Breast epithelium (tissue), 3 donors: ENCODE measurements at regions not wholly inside any gene's neighbourhood (a gene's known extent, or its start where the extent isn't known, plus 50 kb on each side); places are given as distances from the start of the nearest gene placed in this dataset.

Experiments
- CTCF ChIP-seq, 3 donors: fragments of 450-650 bp; IDR thresholded peaks; one replicate each; pipeline ENCODE4 v1.5.1; 2016 to 2017; ENCODE audit warnings: antibody characterized with exemption in 3 of 3, mild to moderate bottlenecking in 3 of 3, moderate library complexity in 3 of 3
- POLR2A ChIP-seq: fragments of 450-650 bp; IDR thresholded peaks from one replicate; pipeline ENCODE4 v1.6.1; 2016; ENCODE audit warnings: antibody characterized with exemption, mild to moderate bottlenecking, moderate library complexity

DNA sequence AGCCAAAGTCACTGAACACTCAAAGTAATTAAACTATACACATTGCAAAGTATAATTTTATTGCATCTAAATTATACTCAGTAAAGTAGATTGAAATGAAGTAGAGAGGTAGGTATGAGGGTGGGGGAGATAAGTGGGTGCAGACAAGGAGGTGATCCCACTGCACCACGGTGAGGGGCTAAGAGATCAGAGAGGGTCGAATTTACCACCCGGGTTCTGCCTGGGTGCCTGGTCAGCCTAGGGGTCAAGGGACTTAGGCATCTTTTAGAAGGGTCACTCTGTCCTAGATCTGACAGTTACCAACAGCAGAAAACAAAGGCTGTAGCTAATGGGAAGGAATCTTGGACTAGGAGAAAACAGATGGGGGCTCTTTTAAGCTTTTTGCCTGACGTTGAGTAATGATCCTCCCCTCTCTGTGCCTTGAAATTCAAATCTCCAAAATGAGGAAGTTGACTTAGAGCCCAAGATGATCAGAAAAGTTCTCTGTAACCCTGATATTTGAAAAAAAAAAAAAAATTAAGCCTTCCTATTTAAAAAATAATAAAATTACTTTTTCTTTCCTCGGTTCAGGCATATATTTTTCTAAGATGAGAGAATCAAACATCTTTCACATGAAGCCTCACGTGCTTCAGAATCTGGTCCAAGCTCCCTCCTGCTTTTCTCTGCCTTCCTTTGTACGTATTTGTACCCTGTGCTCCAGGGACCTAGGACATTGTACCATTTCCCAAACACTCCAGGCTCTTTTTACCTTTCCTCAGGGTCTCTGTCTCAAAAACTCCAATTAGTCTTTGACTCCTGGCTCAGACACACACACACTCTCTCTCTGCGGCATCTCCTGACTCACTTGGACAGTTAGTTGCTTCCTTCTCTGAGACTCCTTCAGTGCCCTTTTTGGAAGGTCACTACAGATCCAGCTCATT lies 353.9 kb downstream of the CYRIA start:
- TF ChIP-seq CTCF (IDR thresholded peaks at IDR 0.05): no peak
- TF ChIP-seq POLR2A: no peak
